SKM-1 (cell line): ENCODE measurements at regions not wholly inside any gene's neighbourhood (a gene's known extent, or its start where the extent isn't known, plus 50 kb on each side); places are given as distances from the start of the nearest gene placed in this dataset.

Experiments used
- DNase-seq: peaks from one replicate; lab custom pipeline; 2025; ENCODE audit not compliant: unreplicated experiment; lab: John Stamatoyannopoulos, UW

GRCh38 chr2:10183146-10183675 is 60.7 kb downstream of the RRM2 start:
- DNase-seq = no peak

- DNase-seq = no peak
These were observed 61.9 kb downstream of the RRM2 start for GRCh38 chr2:10184421-10184820.

GRCh38 chr2:10185046-10185445 is 62.5 kb downstream of the RRM2 start:
- DNase-seq = no peak

GRCh38 chr2:10185755-10186154 is 63.2 kb downstream of the RRM2 start:
- DNase-seq = no peak

GRCh38 chr2:10186868-10187535 is 64.5 kb downstream of the RRM2 start:
- no peak for DNase-seq

- DNase-seq = no peak
These were observed 65.1 kb downstream of the RRM2 start for GRCh38 chr2:10187661-10188060.

GRCh38 chr2:10188211-10188610 is 65.7 kb downstream of the RRM2 start:
- DNase-seq = no peak

- DNase-seq = no peak
These were observed 66.3 kb downstream of the RRM2 start for GRCh38 chr2:10188729-10189305.

- DNase-seq = no peak
These were observed 67.7 kb downstream of the RRM2 start for GRCh38 chr2:10190255-10190654.

GRCh38 chr2:10190737-10191532 is 68.4 kb downstream of the RRM2 start:
- DNase-seq = no peak

GRCh38 chr2:10191554-10191953 is 69.0 kb downstream of the RRM2 start:
- no peak for DNase-seq

- DNase-seq = no peak
These were observed 70.0 kb downstream of the RRM2 start for GRCh38 chr2:10192392-10193015.

GRCh38 chr2:10193276-10193795 is 70.8 kb downstream of the RRM2 start:
- no peak for DNase-seq

GRCh38 chr2:10193851-10194820 is 71.6 kb downstream of the RRM2 start:
- DNase-seq = no peak

- no peak for DNase-seq
These were observed 73.0 kb downstream of the RRM2 start for GRCh38 chr2:10195278-10196109.

GRCh38 chr2:10196110-10196892 is 73.8 kb downstream of the RRM2 start:
- DNase-seq = no peak

- no peak for DNase-seq
These were observed 74.6 kb downstream of the RRM2 start for GRCh38 chr2:10196948-10197696.

- DNase-seq = no peak
These were observed 75.1 kb downstream of the RRM2 start for GRCh38 chr2:10197697-10198076.
